Prostate gland (tissue), 2 donors: ENCODE measurements at regions not wholly inside any gene's neighbourhood (a gene's known extent, or its start where the extent isn't known, plus 50 kb on each side); places are given as distances from the start of the nearest gene placed in this dataset.

Experiments
- POLR2A ChIP-seq: fragments of 450-650 bp; IDR thresholded peaks from one replicate; pipeline ENCODE4 v1.6.1; 2016; ENCODE audit warnings: antibody characterized with exemption, mild to moderate bottlenecking
- POLR2AphosphoS5 ChIP-seq: sonication (generic); formaldehyde crosslinking; IDR thresholded peaks from one replicate; pipeline ENCODE4 v1.6.1; 2017; ENCODE audit warnings: antibody characterized with exemption
- TF ChIP-seq, protein P1 (sequence below), 4 experiments: fragments of 200-600 bp in 2 of 4; fragments of 450-650 bp in 2 of 4; sonication (generic) in 2 of 4; IDR thresholded peaks; 1 replicate in 3 of 4; 2 replicates in 1 of 4; pipeline ENCODE4 v1.5.1; 2016 to 2019; ENCODE audit warnings: antibody characterized with exemption in 4 of 4, mild to moderate bottlenecking in 2 of 4, moderate library complexity in 2 of 4

DNA sequence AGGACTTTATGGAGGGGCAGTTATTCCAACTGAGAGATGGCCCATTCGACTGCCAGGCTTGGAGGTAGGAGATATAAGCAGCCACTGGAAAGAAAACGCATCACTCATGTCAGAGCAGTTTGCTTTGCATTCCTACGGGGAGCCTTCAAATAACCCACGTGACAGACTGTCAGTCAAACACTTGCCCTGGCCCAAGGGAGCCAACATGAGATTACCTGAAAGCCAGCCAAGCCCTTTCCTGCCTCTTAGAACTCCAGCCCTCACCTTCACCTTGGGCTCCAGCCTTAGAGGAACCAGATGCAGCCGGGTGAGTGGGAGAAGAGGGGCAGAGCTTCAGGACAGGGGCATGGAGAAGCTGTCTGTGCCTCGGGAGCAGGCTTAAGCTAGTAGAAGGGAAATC lies 95.3 kb upstream of the CXCL13 start:
- no peak for TF ChIP-seq POLR2AphosphoS5
- TF ChIP-seq, protein P1, sequence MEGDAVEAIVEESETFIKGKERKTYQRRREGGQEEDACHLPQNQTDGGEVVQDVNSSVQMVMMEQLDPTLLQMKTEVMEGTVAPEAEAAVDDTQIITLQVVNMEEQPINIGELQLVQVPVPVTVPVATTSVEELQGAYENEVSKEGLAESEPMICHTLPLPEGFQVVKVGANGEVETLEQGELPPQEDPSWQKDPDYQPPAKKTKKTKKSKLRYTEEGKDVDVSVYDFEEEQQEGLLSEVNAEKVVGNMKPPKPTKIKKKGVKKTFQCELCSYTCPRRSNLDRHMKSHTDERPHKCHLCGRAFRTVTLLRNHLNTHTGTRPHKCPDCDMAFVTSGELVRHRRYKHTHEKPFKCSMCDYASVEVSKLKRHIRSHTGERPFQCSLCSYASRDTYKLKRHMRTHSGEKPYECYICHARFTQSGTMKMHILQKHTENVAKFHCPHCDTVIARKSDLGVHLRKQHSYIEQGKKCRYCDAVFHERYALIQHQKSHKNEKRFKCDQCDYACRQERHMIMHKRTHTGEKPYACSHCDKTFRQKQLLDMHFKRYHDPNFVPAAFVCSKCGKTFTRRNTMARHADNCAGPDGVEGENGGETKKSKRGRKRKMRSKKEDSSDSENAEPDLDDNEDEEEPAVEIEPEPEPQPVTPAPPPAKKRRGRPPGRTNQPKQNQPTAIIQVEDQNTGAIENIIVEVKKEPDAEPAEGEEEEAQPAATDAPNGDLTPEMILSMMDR (IDR thresholded peaks at IDR 0.05) = no peak
- no peak for TF ChIP-seq POLR2A
